Hepatocyte (in vitro differentiated cells): ENCODE measurements at regions not wholly inside any gene's neighbourhood (a gene's known extent, or its start where the extent isn't known, plus 50 kb on each side); places are given as distances from the start of the nearest gene placed in this dataset.

Source experiments
- DNase-seq: peaks from one replicate; pipeline ENCODE4 v3.0.0-alpha.2; 2016; ENCODE audit warnings: low spot score
- H2AFZ ChIP-seq: fragments of 200-600 bp; sonication (generic); 2 replicates; pipeline ENCODE4 v1.6.0; 2016; ENCODE audit warnings: antibody characterized with exemption, mild to moderate bottlenecking
- H3K27ac ChIP-seq: fragments of 200-600 bp; sonication (generic); 2 replicates; pipeline ENCODE4 v1.5.1; 2016; ENCODE audit warnings: mild to moderate bottlenecking
- H3K27me3 ChIP-seq: fragments of 200-600 bp; sonication (generic); 2 replicates; pipeline ENCODE4 v1.6.1; 2016
- H3K36me3 ChIP-seq: fragments of 200-600 bp; sonication (generic); replicated peaks from 2 replicates; pipeline ENCODE4 v1.5.1; 2016; ENCODE audit warnings: low read depth; ENCODE audit not compliant: insufficient read depth
- H3K4me1 ChIP-seq: fragments of 200-600 bp; sonication (generic); 2 replicates; pipeline ENCODE4 v1.5.1; 2016; ENCODE audit warnings: mild to moderate bottlenecking, moderate library complexity; ENCODE audit not compliant: insufficient read depth
- H3K4me2 ChIP-seq: fragments of 200-600 bp; sonication (generic); 2 replicates; pipeline ENCODE4 v1.6.0; 2016
- H3K4me3 ChIP-seq: fragments of 200-600 bp; sonication (generic); 2 replicates; pipeline ENCODE4 v1.5.1; 2016; ENCODE audit warnings: mild to moderate bottlenecking
- H3K79me2 ChIP-seq: fragments of 200-600 bp; sonication (generic); 2 replicates; pipeline ENCODE4 v1.6.0; 2017; ENCODE audit warnings: mild to moderate bottlenecking
- H3K9me2 ChIP-seq: fragments of 200-600 bp; sonication (generic); replicated peaks from 2 replicates; pipeline ENCODE4 v1.6.0; 2017; ENCODE audit warnings: mild to moderate bottlenecking; ENCODE audit not compliant: insufficient read depth
- H3K9me3 ChIP-seq: fragments of 200-600 bp; sonication (generic); 2 replicates; pipeline ENCODE4 v1.5.1; 2016; ENCODE audit warnings: low read depth, mild to moderate bottlenecking
- H4K20me1 ChIP-seq: fragments of 200-600 bp; sonication (generic); 2 replicates; pipeline ENCODE4 v1.6.0; 2016; ENCODE audit warnings: mild to moderate bottlenecking; ENCODE audit not compliant: insufficient read depth, poor library complexity, severe bottlenecking
- CTCF ChIP-seq: fragments of 200-600 bp; sonication (generic); IDR thresholded peaks from 2 replicates; pipeline ENCODE4 v1.5.1; 2016; ENCODE audit warnings: antibody characterized with exemption, mild to moderate bottlenecking; ENCODE audit not compliant: poor library complexity
- EZH2 ChIP-seq: fragments of 200-600 bp; sonication (generic); IDR thresholded peaks from 2 replicates; pipeline ENCODE4 v1.6.1; 2016; ENCODE audit warnings: antibody characterized with exemption, mild to moderate bottlenecking, borderline replicate concordance
- EZH2phosphoT487 ChIP-seq: fragments of 200-600 bp; sonication (generic); IDR thresholded peaks from one replicate; pipeline ENCODE4 v1.6.1; 2018; ENCODE audit warnings: antibody characterized with exemption, mild to moderate bottlenecking, low read depth, moderate library complexity; ENCODE audit not compliant: unreplicated experiment, severe bottlenecking
- WGBS: methylation state at CpG from one replicate; pipeline ENCODE4 v1.1.6; 2016; ENCODE audit warnings: low lambda C conversion rate; ENCODE audit errors: missing lambda C conversion rate; 5-methylcytosine and 5-hydroxymethylcytosine counted together

DNA sequence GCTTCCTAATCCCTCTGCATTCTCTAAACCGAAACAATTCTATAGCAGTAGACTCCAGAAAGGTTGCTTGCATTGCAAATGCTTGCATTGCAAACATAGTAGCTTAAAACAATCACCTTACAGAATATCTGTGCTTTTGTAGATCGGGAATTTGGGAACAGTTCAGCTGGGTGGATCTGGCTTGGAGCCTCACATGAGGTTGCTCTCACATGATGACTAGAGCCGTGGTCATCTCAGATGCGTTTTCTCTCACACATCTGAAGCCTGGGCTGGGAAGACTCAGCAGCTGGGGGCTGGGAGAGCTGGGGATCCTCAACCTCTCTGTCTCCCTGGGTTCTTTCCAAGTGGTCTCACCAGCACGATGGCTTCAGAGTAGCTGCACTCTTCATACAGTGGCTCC lies 127.8 kb downstream of the MSX2 start:
- no peaks in the 10 kb centered on the region for H4K20me1 ChIP-seq
- no peak for DNase-seq
- no peaks in the 10 kb centered on the region for H3K4me1 ChIP-seq
- no peaks in the 10 kb centered on the region for H3K27me3 ChIP-seq
- TF ChIP-seq CTCF = no peak
- no peak for TF ChIP-seq EZH2phosphoT487
- no peak for TF ChIP-seq EZH2
- no peak overlapping the region for H3K4me2 ChIP-seq
- no peaks in the 10 kb centered on the region for H3K9me3 ChIP-seq
- no peak overlapping the region for H3K27ac ChIP-seq
- no peak overlapping the region for H2AFZ ChIP-seq
- H3K79me2 ChIP-seq = no peaks in the 10 kb centered on the region
- H3K9me2 ChIP-seq = no peaks in the 10 kb centered on the region
- 76% methylated on average over 5 of the region's 5 CpGs for WGBS
- H3K36me3 ChIP-seq = no peaks in the 10 kb centered on the region
- no peak overlapping the region for H3K4me3 ChIP-seq

- no peak overlapping the region for H3K4me3 ChIP-seq
- WGBS = 79% methylated on average over 4 of the region's 4 CpGs
- DNase-seq = no peak
- H3K27me3 ChIP-seq = no peaks in the 10 kb centered on the region
- TF ChIP-seq EZH2phosphoT487 (no peak), EZH2 (no peak), CTCF (no peak)
- H3K36me3 ChIP-seq = no peaks in the 10 kb centered on the region
- no peak overlapping the region for H2AFZ ChIP-seq
- no peaks in the 10 kb centered on the region for H3K4me1 ChIP-seq
- H3K27ac ChIP-seq = no peak overlapping the region
- H4K20me1 ChIP-seq = no peaks in the 10 kb centered on the region
- no peaks in the 10 kb centered on the region for H3K79me2 ChIP-seq
- H3K9me2 ChIP-seq = no peaks in the 10 kb centered on the region
- H3K4me2 ChIP-seq = no peak overlapping the region
- no peaks in the 10 kb centered on the region for H3K9me3 ChIP-seq
Measured at GRCh38 chr5:174850565-174851169, 126.3 kb downstream of the MSX2 start.

GRCh38 chr5:174849426-174849825 lies 125.0 kb downstream of the MSX2 start:
- Histone ChIP-seq H3K27me3 (no peaks in the 10 kb centered on the region), H3K4me1 (no peaks in the 10 kb centered on the region), H4K20me1 (no peaks in the 10 kb centered on the region), H3K36me3 (no peaks in the 10 kb centered on the region), H3K9me3 (no peaks in the 10 kb centered on the region), H3K27ac (no peak overlapping the region), H2AFZ (no peak overlapping the region), H3K4me3 (no peak overlapping the region), H3K9me2 (no peaks in the 10 kb centered on the region), H3K79me2 (no peaks in the 10 kb centered on the region), H3K4me2 (no peak overlapping the region)
- no peak for DNase-seq
- WGBS = 77% methylated on average over 7 of the region's 7 CpGs
- TF ChIP-seq CTCF (no peak), EZH2 (no peak), EZH2phosphoT487 (no peak)
